ENCODE measurements at regions not wholly inside any gene's neighbourhood (a gene's known extent, or its start where the extent isn't known, plus 50 kb on each side); places are given as distances from the start of the nearest gene placed in this dataset.

DNA sequence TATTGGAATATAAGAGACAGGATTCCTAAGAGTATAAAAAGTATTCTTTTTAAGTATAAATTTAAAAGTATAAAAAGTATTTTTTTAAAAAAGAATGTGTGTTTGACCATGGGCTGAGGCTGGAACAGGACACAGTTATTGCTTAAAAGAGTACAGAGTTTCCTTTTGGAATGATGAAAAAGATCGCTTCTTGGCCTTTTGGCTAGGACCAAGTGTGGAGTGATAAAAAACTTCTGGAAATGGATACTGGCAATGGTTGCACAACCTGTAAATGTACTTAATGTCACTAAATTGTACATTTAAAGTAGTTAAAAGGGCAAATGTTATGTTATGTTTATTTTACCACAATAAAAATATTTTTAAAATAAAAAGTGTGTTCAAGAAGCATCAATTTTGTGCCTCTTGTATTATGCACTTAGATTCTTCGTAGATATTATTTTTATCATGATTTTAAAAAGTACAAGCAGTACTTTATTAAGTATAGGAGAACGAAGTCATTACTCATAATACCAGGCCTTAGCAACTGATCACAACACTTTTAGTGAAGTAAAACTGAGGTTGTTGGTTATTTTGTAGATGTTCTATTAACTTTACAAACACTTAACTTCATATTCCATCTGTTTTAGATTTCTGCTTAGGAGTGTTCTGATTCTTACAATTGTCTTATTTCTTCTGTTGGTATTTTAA, 389.1 kb upstream of the ZP4 start:
- DNase-seq (ENCODE audit: low spot score), result no peak

DNA sequence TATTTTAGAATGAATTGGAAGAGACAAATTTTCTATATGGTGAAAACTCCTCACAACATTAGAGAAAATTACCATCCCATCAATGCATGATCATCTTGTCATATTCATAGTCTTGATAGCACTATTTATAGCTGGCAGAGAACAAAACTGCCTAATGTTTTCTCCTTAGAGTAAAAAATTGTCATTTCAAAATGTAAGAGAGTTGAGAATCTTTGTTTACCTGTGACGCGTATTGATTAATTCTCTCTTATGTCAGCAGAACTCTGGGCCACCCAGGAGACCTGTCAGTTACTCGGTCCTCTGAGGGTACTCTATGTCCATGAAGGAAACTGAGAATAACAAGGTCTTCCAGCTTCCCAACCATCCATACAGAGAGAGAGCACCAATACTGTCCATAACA, 381.4 kb upstream of the ZP4 start:
- no peak for DNase-seq (ENCODE audit: low spot score)

DNA sequence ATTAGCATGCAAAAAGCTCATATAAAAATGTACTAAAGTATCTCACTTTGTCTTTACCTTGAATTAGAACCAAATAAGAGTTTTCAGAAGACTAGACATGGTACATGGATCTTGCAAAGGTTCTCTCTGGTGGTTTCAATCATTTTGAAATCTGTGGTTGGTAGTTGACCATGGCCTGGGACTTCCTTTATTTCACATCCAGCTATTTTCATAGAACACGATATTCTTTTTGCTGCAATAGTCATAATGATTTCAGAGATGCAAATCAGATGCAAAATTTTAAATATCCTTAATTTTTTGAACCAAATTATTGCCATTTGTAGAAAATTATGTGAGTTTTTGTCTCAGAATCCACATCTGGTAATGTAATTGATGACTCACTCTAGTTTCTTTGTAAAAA, 375.1 kb upstream of the ZP4 start:
- DNase-seq (ENCODE audit: low spot score), result no peak

DNA sequence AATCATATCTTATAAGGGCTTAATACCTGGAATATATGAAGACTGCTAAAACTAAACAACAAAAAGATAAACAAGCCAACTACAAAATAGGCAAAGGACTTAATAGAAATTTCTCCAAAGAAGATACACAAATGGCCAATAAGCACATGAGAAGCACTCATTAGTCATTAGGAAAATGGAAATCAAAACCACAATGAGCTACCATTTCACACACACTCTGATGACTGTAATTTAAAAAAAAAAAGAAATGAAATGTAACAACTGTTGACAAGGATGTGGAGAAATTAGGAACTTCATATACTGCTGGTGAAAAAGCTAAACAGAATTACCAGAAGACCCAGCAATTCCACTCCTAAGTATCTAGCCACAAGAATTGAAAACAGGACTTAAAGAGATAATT, 374.2 kb upstream of the ZP4 start:
- no peak for DNase-seq (ENCODE audit: low spot score)

DNA sequence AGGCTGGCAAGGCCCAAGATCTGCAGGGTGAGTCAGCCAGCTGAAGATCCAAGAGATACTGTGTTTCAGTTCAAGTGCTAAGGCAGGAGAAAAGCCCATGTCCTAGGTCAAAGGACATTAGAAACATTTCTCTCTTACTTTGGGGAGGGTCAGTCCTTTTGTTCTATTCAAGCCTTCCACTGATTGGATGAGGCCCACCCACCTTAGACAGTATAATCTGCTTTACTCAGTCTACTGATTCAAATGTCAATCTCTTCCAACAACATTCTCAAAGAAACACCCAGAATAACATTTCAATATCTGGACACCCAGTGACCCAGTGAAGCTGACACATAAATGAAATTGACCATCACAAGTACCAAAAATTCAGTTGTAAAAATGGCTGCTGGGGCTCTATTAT, 367.8 kb upstream of the ZP4 start:
- DNase-seq (ENCODE audit: low spot score), result no peak

DNA sequence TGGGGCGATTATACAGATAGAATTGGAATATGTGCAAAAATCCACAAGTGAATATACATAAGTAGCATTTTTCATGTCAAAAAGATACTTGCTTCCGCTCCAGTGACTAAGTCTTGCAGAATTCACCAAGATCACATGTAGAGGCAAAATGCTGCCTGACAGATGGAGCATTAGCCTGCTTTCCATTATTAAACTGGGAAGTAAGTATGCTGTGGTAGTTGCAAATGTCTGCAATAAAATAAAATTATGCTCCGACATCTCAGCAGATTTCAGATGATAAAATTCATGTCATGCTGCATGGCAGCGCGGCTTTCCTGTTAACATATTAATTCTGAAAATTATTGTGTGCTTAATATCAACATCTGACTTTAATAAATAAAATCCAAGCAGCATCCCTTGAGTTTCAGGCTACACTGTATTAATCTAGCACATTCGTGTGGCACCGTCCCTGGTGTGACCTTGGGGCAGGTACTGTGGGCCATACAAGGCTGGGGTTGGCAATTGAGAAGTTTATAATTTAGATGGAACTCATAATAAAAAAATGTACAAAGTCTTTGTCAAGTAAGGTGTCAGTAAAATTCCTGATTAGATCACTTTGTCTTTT, 366.4 kb upstream of the ZP4 start:
- peak; percentile 63 for DNase-seq (ENCODE audit: low spot score)

DNA sequence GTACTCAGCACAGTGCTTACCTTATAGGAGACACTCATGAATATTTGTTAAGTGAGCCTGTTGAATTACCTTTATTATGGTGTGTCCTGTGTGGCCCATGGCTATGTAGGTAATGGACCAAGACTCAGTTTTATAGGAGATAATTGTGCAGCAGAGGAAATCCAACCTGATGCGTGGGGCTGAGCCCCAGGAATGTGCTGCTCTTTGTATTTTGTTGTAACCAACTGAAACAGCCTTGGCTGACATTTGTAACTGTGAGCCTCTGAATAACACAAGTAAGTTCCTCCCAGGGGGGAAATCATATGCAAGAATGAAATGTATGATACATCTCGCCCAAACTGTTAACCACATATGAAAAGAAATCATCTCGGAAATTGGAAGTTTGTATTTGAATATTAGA, 364.2 kb upstream of the ZP4 start:
- DNase-seq (ENCODE audit: low spot score), result no peak

DNA sequence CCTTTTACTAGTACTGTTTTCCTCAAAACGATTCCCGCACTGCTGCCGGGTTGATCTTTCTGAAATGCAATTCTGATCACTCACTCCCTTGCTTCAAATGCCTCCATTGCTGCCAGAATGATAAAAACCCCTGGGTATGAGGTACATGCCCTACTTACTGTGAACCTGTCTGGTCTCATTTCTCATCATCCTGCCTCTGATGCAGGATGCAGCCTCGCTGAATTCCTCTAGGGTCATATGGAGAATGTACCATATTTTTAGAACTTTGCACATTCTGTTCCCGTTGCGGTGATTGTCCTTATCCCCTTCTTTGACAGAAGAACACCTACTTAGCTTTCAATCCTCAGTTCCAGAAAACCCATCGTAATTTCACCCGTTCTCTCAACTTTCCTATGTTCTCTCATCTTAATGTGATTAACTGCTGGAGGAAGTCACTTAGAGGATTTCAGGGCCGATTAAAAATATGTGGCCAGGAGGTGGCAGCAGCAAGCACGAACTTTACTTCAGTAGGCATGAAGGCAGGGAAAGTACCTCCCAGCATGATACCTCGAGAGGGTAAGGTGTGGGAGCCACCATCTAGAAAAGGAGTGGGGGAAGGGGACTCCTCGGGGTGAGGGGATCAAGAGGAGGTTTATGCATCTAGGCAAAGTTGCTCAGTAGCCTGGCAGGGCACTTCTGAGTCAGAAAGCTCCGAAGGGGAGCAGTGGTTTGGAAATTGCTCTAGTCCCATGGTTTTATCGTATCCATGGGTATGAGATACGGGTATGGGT, 361.5 kb upstream of the ZP4 start:
- peak; percentile 47 for DNase-seq (ENCODE audit: low spot score)

DNA sequence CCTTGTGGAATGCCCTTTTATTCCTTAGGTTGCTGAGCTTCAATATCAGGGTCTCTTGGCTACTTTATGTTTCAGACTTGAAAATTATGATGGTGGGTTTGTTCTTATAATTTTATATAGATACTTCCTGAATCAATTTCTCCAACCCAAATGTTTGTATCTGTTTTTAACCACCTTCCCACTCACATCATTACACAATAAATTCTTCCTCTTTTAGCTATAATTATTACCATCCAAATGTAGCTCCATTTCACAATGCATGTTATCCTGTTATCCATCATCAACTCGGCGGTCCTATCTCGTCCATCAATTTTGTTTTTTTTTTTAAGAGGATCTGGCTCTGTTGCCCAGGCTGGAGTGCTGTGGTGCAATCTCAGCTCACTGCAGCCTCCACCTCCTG, 357.6 kb upstream of the ZP4 start:
- no peak for DNase-seq (ENCODE audit: low spot score)

DNA sequence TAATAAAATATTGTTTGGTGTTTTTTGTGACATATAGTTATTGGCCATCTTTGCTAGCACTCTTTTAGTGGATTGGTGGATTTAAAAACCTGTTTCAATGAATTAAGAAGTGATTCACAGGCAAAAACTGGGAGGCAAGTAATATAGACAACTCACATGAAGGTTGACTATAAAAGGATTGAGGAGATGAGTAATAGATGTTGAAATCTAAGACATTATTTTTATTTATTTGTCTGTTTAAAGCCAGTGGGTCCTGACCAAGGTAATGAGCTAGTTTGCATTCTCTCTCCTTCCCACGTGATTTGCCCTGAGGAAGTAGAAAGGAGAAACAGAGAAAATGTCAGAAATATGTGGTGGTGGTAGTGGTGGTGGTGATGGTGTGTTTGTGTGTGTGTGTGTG, 351.5 kb upstream of the ZP4 start:
- no peak for DNase-seq (ENCODE audit: low spot score)

DNA sequence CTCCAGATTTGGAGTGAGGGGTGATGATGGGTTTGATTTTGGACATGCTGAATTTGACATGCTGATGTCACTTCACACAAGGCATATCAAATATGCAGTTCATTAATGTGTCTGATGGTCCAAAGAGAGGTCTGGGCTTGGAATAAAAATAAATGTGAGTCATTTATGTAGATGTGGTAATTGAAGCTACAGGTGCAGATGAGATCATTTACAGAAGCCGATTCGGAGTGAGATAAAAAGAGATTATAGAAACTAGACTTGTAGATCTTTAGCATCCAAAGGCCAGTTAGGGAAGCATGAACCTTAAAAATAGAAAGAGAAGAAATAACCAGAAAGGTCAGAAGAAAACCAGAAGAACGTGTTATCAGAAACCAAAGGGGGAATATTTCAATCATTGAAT, 350.9 kb upstream of the ZP4 start:
- no peak for DNase-seq (ENCODE audit: low spot score)

DNA sequence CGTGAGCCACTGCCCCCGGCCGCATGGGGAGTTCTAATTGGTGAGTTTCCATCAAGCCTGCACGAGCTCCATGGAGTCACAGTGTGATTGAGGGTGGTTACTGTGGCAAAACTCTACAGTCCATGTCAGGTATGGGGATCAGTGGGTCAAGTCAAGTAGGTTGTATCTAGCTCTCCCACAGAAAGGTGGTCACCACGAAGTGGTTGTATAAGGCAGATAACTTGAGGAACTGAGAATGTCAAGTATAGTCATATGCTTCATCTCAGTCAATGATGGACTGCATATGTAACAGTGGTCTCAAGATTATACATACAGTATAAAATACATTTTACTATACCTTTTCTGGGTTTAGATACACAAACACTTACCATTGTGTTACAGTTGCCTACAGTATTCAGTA, 348.6 kb upstream of the ZP4 start:
- no peak for DNase-seq (ENCODE audit: low spot score)

DNA sequence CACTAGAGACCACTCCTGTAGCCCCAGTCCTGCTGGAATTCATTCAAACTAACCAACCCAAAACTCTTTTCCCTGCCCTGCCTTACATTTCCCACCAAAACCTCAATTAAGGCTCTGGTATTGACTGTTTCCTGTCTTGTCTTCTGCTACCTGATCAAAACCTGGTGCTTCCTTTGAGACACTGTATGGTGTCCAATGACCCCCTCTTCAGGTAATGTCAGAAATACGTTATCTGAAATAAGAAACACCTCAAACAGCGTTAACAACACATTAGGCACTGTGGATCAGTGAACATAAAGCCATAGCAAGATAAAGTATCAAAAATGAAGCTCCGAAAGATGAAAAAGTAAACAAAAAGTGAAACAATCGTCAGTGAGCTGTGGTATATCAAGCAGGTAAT, 343.2 kb upstream of the ZP4 start:
- DNase-seq (ENCODE audit: low spot score), result no peak

DNA sequence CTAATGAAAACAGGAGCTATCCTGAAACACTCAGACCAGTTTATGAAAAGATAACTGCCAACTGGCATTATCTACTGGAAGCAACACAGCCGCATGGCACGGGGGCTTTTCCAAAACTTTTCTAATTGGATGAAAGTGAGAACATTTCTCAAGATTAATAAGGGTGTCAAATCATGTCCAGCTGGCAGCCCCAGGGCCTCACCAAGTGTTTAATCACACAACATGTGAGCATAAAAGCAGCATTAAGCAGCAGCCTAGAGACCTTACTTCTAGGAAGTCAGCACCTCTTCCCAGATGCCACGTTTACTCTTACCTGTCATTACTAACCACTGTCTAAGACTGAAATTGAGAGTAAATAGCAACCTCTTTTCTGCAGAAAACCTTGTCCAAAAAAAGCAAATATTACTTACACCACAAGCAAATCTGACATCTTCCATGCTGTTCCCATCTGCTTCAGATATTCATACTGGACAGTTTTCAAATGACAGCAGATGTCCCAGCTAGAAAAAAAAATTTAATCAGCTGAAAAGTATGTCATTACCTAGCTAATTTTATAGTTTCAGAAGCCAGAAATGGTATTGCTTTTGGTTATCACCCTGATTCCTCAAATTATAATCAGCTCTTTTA, 341.5 kb upstream of the ZP4 start:
- peak; percentile 93 for DNase-seq (ENCODE audit: low spot score)

DNA sequence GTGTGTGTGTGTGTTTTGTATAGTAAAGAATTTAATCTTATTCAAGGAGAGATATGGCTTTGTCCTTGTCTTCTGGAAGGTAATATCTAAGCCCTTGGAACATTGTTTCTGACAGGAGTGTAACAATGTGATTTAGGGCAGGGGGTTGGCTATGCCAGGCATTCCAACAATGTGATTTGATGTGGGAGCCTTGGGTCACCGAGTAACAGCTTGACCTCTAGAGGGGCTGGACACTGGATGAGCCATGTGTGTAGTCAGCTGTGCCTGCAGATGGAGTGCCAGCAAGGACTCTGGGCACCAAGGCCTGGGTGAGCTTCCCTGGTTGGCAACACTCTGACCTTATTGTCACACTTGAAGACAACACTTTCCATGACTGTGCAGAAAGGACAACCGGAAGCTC, 336.1 kb upstream of the ZP4 start:
- DNase-seq (ENCODE audit: low spot score), result no peak

DNA sequence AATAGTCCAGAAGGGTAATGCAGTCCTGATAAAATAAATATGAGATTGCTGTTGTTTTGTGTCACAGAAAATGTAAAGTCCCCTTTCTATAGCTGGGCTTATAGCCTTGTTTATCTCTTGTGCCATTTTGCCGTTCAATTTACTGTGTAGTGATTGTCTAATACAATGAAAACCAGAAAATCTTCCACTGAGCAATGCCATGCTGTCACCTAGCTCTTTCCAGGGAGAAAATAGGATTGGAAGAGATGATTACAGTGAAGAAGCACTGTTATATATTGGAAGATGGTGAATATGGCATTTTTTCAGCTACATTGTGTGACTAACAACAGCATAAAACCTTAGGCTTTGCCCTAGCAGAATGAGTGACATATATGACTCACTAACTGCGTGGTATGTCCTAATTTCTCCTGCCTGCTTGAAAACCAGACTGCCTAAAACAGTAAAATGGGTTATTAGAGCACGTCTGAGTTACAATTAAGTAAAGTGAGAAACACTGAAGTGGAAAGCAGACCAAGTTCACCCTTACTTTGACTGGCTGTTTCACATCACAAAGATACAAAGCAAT, 332.4 kb upstream of the ZP4 start:
- no peak for DNase-seq (ENCODE audit: low spot score)

DNA sequence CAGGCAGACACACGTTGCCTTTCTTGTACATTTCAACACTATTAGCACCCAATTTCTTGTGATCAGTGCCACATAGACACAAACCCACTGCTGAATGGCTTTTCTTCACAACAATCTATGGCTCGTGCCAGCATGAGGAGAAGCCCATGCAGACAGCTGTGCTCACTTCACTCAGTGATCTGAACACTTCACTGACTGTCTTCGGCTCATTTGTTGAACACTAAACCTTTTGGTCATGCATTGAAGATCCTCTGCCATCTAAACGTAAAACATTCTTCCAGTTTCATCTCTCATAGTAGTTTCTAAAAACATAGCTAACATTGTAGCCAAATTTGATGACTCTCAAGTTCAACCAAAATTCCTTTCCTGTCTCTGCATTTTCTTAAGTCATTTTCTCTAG, 331.0 kb upstream of the ZP4 start:
- no peak for DNase-seq (ENCODE audit: low spot score)

DNA sequence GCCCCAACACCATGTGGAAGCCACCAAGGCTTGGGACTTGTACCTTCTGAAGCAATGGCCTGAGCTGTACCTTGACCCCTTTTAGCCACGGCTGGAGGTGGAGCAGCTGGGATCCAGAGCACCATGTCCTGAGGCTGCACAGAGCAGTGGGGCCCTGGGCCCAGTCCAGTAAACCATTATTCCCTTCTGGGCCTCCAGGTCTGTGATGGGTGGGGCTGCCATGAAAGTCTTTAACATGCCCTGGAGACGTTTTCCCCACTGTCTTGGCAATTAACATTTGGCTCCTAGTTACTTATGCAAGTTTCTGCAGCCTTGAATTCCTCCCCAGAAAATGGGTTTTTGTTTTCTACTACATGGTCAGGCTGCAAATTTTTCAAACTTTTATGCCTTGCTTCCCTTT, 323.7 kb upstream of the ZP4 start:
- no peak for DNase-seq (ENCODE audit: low spot score)

DNA sequence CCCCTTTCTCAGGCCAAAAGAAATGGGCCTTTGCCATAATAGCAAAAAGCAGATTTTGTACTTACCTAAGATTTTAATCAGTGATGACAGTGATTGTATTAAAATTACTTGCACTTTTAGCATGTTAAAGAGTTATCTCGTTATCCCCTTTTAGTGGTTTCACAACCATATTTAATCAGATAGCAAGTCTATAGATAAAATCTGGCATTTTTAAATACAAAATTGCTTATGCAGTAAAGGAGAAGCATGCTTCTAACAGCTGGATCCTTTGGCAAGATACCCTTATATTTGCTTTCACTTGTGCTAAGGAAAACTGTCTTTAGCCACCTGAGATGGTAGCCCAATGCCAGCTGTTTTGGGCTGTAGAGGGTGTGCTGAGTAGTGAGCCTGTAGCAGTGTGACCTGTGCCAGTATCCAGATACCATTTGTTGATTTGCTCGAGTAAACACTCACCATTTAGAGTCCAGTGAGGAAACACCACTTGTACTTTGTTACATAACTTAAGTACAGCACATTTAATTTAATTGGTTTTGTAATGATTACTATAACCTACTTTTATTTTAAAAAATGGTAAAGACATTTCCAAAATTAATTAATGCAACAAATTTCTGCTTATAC, 314.4 kb upstream of the ZP4 start:
- no peak for DNase-seq (ENCODE audit: low spot score)

DNA sequence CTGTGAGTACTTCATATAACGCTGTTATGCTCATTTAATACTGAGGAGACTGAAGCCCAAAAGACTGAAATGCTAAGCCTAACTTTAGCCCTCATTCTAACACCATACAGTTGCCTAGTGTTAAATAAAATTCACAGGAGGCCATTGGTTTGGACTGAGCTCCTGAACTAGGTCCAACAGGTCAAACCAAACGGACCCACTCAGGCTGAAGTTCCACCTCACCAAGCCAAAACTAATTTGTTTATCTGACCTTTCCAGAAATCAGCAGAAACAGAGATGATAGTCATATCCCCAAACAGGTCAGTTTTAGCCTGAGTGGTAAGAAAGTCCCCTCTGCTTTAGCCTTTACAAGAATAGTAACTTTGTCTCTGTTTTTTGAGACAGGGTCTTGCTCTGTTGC, 311.3 kb upstream of the ZP4 start:
- no peak for DNase-seq (ENCODE audit: low spot score)

DNA sequence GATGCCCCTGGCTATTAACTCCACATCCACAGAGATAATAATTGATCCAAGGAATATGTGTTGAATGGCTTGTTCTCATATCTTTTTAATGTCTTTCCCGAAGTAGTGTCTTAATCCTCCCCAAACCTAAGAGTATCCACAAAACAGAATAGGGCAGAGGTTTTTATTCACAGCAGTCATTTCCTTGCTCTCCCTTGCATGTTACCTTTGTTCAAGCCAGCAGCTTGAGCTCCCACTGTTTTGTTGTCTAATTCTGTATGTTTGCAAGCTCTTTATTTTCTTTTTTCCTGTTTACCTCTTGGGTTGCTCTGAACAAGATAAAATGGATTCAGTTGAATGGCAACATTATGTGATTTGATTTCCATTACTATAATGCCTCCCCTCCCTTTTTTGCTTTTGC, 308.6 kb upstream of the ZP4 start:
- DNase-seq (ENCODE audit: low spot score), result no peak

DNA sequence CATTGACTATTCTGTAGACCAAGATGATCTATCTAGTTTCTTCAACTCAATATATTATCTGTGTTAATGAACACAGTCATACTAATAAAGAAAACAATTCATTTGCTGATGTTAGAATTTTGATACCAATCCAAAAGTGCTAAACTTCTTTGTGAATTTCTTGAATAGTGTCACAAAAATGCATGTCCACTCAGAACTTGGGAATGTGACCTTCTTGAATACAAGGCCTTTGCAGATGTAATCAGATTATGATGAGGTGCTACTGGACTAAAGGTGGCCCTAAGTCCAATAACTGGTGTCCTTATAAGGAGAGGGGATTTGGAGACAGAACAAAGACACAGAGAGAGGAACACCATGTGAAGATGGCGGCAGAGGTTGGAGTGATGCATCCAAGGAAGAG, 305.8 kb upstream of the ZP4 start:
- DNase-seq (ENCODE audit: low spot score), result no peak
